Neural cell (in vitro differentiated cells): ENCODE measurements at regions not wholly inside any gene's neighbourhood (a gene's known extent, or its start where the extent isn't known, plus 50 kb on each side); places are given as distances from the start of the nearest gene placed in this dataset.
"Not testable (repeated sequence)": the region's sequence is repeated elsewhere in the genome, so short reads cannot be mapped to it uniquely, and the experiment has no call there.

Experiments used
- H2AFZ ChIP-seq: fragments of 200-600, 300-800 bp; sonication (generic), shearing (Covaris generic); 2 replicates; pipeline ENCODE4 v1.6.0; 2014; ENCODE audit warnings: low read depth, mild to moderate bottlenecking, antibody characterized with exemption, low read length, moderate library complexity
- H3F3A ChIP-seq: fragments of 200-600 bp; shearing (Covaris generic); 2 replicates; pipeline ENCODE4 v1.6.1; 2016; ENCODE audit warnings: mild to moderate bottlenecking, moderate library complexity, mixed read lengths, antibody characterized with exemption, low read length; ENCODE audit not compliant: insufficient read depth, poor library complexity, severe bottlenecking
- H3K27ac ChIP-seq: fragments of 200-600, 300-800 bp; sonication (generic), shearing (Covaris generic); 2 replicates; pipeline ENCODE4 v1.5.1; 2014; ENCODE audit warnings: mild to moderate bottlenecking, low read length, moderate library complexity
- H3K27me3 ChIP-seq: fragments of 300-800, 200-600 bp; sonication (generic), shearing (Covaris generic); 2 replicates; pipeline ENCODE4 v1.6.0; 2014; ENCODE audit warnings: mild to moderate bottlenecking, low read depth, low read length, moderate library complexity; ENCODE audit not compliant: insufficient read depth
- H3K36me3 ChIP-seq: fragments of 300-800, 200-600 bp; sonication (generic), shearing (Covaris generic); 2 replicates; pipeline ENCODE4 v1.5.1; 2014; ENCODE audit warnings: mild to moderate bottlenecking, antibody characterized with exemption, low read length, moderate library complexity; ENCODE audit not compliant: insufficient read depth
- H3K4me2 ChIP-seq: fragments of 300-800, 200-600 bp; sonication (generic), shearing (Covaris generic); 2 replicates; pipeline ENCODE4 v1.6.0; 2014; ENCODE audit warnings: mild to moderate bottlenecking, low read length
- H3K4me3 ChIP-seq: fragments of 300-800, 200-600 bp; sonication (generic), shearing (Covaris generic); 2 replicates; pipeline ENCODE4 v1.5.1; 2014; ENCODE audit warnings: mild to moderate bottlenecking, low read length, moderate library complexity
- H3K79me2 ChIP-seq: fragments of 200-600 bp; shearing (Covaris generic); replicated peaks from 2 replicates; pipeline ENCODE4 v1.6.0; 2014; ENCODE audit warnings: mild to moderate bottlenecking, low read length, moderate library complexity; ENCODE audit not compliant: insufficient read depth
- H3K9ac ChIP-seq: fragments of 300-800, 200-600 bp; sonication (generic), shearing (Covaris generic); 2 replicates; pipeline ENCODE4 v1.6.1; 2016; ENCODE audit warnings: mild to moderate bottlenecking, low read length, mixed read lengths
- H3K9me2 ChIP-seq: fragments of 200-600 bp; shearing (Covaris generic); 2 replicates; pipeline ENCODE4 v1.6.1; 2016; ENCODE audit warnings: mild to moderate bottlenecking, low read length, mixed read lengths; ENCODE audit not compliant: insufficient read depth
- H3K9me3 ChIP-seq: fragments of 200-600, 300-800 bp; sonication (generic), shearing (Covaris generic); 2 replicates; pipeline ENCODE4 v1.6.1; 2016; ENCODE audit warnings: mild to moderate bottlenecking, mixed run types, low read length, moderate library complexity, mixed read lengths
- H4K20me1 ChIP-seq: fragments of 200-600 bp; shearing (Covaris generic); 2 replicates; pipeline ENCODE4 v1.6.1; 2016; ENCODE audit warnings: mild to moderate bottlenecking, mixed run types; ENCODE audit not compliant: insufficient read depth
- EP300 ChIP-seq: fragments of 450-650 bp; conservative IDR thresholded peaks from 2 replicates; pipeline ENCODE4 v1.6.1; 2014; ENCODE audit warnings: antibody characterized with exemption, mild to moderate bottlenecking, moderate library complexity; ENCODE audit not compliant: poor library complexity, severe bottlenecking
- EZH2 ChIP-seq: fragments of 200-600, 300-800 bp; shearing (Covaris generic), sonication (generic); IDR thresholded peaks from 2 replicates; pipeline ENCODE4 v1.6.1; 2014; ENCODE audit warnings: antibody characterized with exemption, low read length, borderline replicate concordance, mild to moderate bottlenecking; ENCODE audit not compliant: insufficient read depth, poor library complexity, severe bottlenecking
- MXI1 ChIP-seq: fragments of 450-650 bp; conservative IDR thresholded peaks from 2 replicates; pipeline ENCODE4 v1.6.1; 2014; ENCODE audit warnings: antibody characterized with exemption, mild to moderate bottlenecking; ENCODE audit not compliant: poor library complexity, severe bottlenecking
- POLR2AphosphoS5 ChIP-seq: IDR thresholded peaks from 2 replicates; pipeline ENCODE4 v1.6.1; 2012
- RAD21 ChIP-seq: fragments of 450-650 bp; conservative IDR thresholded peaks from 2 replicates; pipeline ENCODE4 v1.6.1; 2014; ENCODE audit warnings: antibody characterized with exemption, mild to moderate bottlenecking, moderate library complexity
- SMC3 ChIP-seq: fragments of 450-650 bp; conservative IDR thresholded peaks from 2 replicates; pipeline ENCODE4 v1.6.1; 2014; ENCODE audit warnings: antibody characterized with exemption, mild to moderate bottlenecking, moderate library complexity; ENCODE audit not compliant: poor library complexity
- TAF1 ChIP-seq: IDR thresholded peaks from 2 replicates; pipeline ENCODE4 v1.6.1; 2012; ENCODE audit warnings: low read depth
- TF ChIP-seq, protein P1 (sequence below): fragments of 450-650 bp; IDR thresholded peaks from 2 replicates; pipeline ENCODE4 v1.5.1; 2014; ENCODE audit warnings: antibody characterized with exemption, mild to moderate bottlenecking, moderate library complexity; ENCODE audit not compliant: poor library complexity, severe bottlenecking

DNA sequence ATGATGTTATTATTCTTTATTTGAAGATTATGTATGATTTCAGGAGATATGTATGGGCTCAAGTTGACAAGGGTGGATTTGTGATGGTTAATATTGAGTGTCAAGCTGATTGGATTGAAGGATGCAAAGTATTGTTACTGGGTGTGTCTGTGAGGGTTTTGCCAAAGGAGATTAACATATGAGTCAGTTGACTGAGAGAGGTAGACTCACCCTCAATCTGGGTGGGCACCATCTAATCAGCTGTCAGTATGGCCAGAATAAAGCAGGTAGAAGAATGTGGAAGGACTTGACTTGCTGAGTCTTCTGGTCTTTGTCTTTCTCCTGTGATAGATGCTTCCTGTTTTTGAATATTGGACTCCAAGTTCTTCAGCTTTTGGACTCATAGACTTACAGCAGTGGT is 973.7 kb downstream of the MCTP2 start (continued):
- TF ChIP-seq, protein P1, sequence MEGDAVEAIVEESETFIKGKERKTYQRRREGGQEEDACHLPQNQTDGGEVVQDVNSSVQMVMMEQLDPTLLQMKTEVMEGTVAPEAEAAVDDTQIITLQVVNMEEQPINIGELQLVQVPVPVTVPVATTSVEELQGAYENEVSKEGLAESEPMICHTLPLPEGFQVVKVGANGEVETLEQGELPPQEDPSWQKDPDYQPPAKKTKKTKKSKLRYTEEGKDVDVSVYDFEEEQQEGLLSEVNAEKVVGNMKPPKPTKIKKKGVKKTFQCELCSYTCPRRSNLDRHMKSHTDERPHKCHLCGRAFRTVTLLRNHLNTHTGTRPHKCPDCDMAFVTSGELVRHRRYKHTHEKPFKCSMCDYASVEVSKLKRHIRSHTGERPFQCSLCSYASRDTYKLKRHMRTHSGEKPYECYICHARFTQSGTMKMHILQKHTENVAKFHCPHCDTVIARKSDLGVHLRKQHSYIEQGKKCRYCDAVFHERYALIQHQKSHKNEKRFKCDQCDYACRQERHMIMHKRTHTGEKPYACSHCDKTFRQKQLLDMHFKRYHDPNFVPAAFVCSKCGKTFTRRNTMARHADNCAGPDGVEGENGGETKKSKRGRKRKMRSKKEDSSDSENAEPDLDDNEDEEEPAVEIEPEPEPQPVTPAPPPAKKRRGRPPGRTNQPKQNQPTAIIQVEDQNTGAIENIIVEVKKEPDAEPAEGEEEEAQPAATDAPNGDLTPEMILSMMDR, result no peak

GRCh38 chr15:95205830-95206229 is 974.5 kb downstream of the MCTP2 start:
- not testable (repeated sequence) for H3K9ac ChIP-seq, H4K20me1 ChIP-seq, H3K9me3 ChIP-seq, H3K27ac ChIP-seq, H2AFZ ChIP-seq, H3K27me3 ChIP-seq, H3F3A ChIP-seq, H3K4me2 ChIP-seq, H3K4me3 ChIP-seq, H3K36me3 ChIP-seq, H3K9me2 ChIP-seq, H3K79me2 ChIP-seq

DNA sequence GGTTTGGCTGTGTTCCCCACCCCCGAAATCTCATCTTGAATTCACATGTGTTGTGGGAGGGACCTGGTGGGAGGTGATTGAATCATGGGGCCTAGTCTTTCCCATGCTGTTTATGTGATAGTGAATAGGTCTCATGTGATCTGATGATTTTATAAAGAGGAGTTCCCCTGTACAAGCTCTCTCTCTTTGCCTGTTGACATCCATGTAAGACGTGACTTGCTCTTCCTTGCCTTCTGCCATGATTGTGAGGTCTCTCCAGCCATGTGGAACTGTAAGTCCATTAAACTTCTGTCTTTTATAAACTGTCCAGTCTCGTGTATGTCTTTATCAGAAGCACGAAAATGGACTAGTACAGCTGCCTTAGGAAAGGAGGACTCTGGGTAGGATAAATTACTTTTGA is 976.7 kb downstream of the MCTP2 start:
- Histone ChIP-seq H3F3A (no peaks in the 10 kb centered on the region), H3K79me2 (no peaks in the 10 kb centered on the region), H4K20me1 (no peaks in the 10 kb centered on the region), H3K4me3 (no peak overlapping the region), H3K9me3 (no peaks in the 10 kb centered on the region), H3K27me3 (no peaks in the 10 kb centered on the region), H3K9me2 (no peaks in the 10 kb centered on the region), H3K36me3 (no peaks in the 10 kb centered on the region), H3K9ac (no peak overlapping the region), H3K4me2 (no peak overlapping the region), H3K27ac (no peak overlapping the region), H2AFZ (no peak overlapping the region)
- TF ChIP-seq POLR2AphosphoS5 (no peak), SMC3 (no peak), EZH2 (no peak), EP300 (no peak), TAF1 (no peak), MXI1 (no peak), RAD21 (no peak)

- Histone ChIP-seq H2AFZ (no peak overlapping the region), H4K20me1 (no peaks in the 10 kb centered on the region), H3K36me3 (no peaks in the 10 kb centered on the region), H3K9ac (no peak overlapping the region), H3K9me2 (no peaks in the 10 kb centered on the region), H3K9me3 (no peaks in the 10 kb centered on the region), H3F3A (no peaks in the 10 kb centered on the region), H3K79me2 (no peaks in the 10 kb centered on the region), H3K4me3 (no peak overlapping the region), H3K27me3 (no peaks in the 10 kb centered on the region), H3K27ac (no peak overlapping the region), H3K4me2 (no peak overlapping the region)
- no peak for TF ChIP-seq TAF1
Observed at GRCh38 chr15:95208988-95209387, 977.6 kb downstream of the MCTP2 start.
